Fibroblast of lung (primary cell): ENCODE measurements at regions not wholly inside any gene's neighbourhood (a gene's known extent, or its start where the extent isn't known, plus 50 kb on each side); places are given as distances from the start of the nearest gene placed in this dataset.
A peak's percentile ranks its signal among the peaks of the same experiment; 100 is the strongest.

ENCODE experiments used
- DNase-seq, 2 donors: peaks; one replicate each; pipeline versions ENCODE4 v3.0.0 to v3.0.0-alpha.2; 2010; ENCODE audit warnings: low read depth in 2 of 2
- H2AFZ ChIP-seq: 2 replicates; pipeline ENCODE4 v1.5.1; 2012; ENCODE audit warnings: low read length, control low read depth, inconsistent platforms
- H3K27ac ChIP-seq: 2 replicates; pipeline ENCODE4 v1.5.1; 2011; ENCODE audit warnings: low read length, control low read depth; ENCODE audit not compliant: insufficient read depth
- H3K27me3 ChIP-seq: 2 replicates; pipeline ENCODE4 v1.5.1; 2011; ENCODE audit warnings: mild to moderate bottlenecking, low read length; ENCODE audit not compliant: control insufficient read depth, insufficient read depth
- H3K36me3 ChIP-seq: 2 replicates; pipeline ENCODE4 v1.5.1; 2011; ENCODE audit warnings: low read length; ENCODE audit not compliant: control insufficient read depth, insufficient read depth
- H3K4me1 ChIP-seq: 2 replicates; pipeline ENCODE4 v1.5.1; 2011; ENCODE audit warnings: low read length; ENCODE audit not compliant: control insufficient read depth, insufficient read depth; ENCODE audit errors: extremely low read depth
- H3K4me2 ChIP-seq: 2 replicates; pipeline ENCODE4 v1.5.1; 2011; ENCODE audit warnings: low read length, control low read depth; ENCODE audit not compliant: insufficient read depth; ENCODE audit errors: extremely low read depth
- H3K4me3 ChIP-seq, 4 experiments: fragments of 200-600 bp in 1 of 4; sonication (generic) in 1 of 4; replicated peaks in 1 of 4; 2 replicates each; pipeline ENCODE4 v1.5.1; 2011 to 2016; ENCODE audit warnings: low read length in 4 of 4, low read depth in 3 of 4, mild to moderate bottlenecking in 3 of 4, control low read depth in 2 of 4, inconsistent platforms in 1 of 4, mixed read lengths in 1 of 4; ENCODE audit not compliant: insufficient read depth in 1 of 4; ENCODE audit errors: control extremely low read depth in 1 of 4
- H3K79me2 ChIP-seq: 2 replicates; pipeline ENCODE4 v1.5.1; 2012; ENCODE audit warnings: mild to moderate bottlenecking, low read length, inconsistent platforms; ENCODE audit not compliant: control insufficient read depth, insufficient read depth
- H3K9ac ChIP-seq: 2 replicates; pipeline ENCODE4 v1.5.1; 2011; ENCODE audit warnings: mild to moderate bottlenecking, low read length, control low read depth; ENCODE audit not compliant: insufficient read depth
- H3K9me3 ChIP-seq: 2 replicates; pipeline ENCODE4 v1.5.1; 2012; ENCODE audit warnings: low read depth, low read length; ENCODE audit not compliant: control insufficient read depth, insufficient read depth
- H4K20me1 ChIP-seq: 2 replicates; pipeline ENCODE4 v1.5.1; 2011; ENCODE audit warnings: low read length; ENCODE audit not compliant: control insufficient read depth, insufficient read depth; ENCODE audit errors: extremely low read depth
- EZH2 ChIP-seq: IDR thresholded peaks from 2 replicates; pipeline ENCODE4 v1.5.1; 2012; ENCODE audit warnings: low read length, control low read depth, mild to moderate bottlenecking; ENCODE audit errors: missing control alignments
- TF ChIP-seq, protein P1 (sequence below), 2 donors: IDR thresholded peaks in 1 of 2; conservative IDR thresholded peaks in 1 of 2; 1 replicate in 1 of 2; 2 replicates in 1 of 2; pipeline ENCODE4 v1.5.1; 2011 to 2012; ENCODE audit warnings: low read length in 2 of 2, control low read depth in 1 of 2, inconsistent platforms in 1 of 2, low read depth in 1 of 2, mild to moderate bottlenecking in 1 of 2

DNA sequence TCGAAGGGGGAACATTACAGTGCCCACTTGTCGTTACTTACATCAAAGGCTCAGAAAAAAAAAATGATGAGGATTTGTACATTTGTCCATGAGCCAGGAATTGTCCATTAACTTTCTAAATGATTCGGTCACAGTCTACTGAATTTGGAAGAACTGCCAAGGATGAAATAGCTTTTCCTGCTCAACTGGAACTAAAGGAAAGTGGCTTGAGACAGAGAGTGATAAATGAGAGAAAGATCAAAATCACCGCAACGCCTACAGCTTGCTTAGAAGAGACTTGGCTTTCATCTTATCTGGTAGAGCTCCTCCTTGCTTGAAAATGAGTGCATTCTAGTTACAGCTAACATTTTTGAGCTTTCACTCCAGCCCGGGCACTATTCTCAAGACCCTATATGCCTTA, 55.5 kb upstream of the ADGRG2 start:
- no peaks in the 10 kb centered on the region for H3K27me3 ChIP-seq
- no peaks in the 10 kb centered on the region for H3K36me3 ChIP-seq
- no peak overlapping the region for H3K4me3 ChIP-seq
- no peaks in the 10 kb centered on the region for H3K9me3 ChIP-seq
- no peak overlapping the region for H3K27ac ChIP-seq
- H3K79me2 ChIP-seq: no peaks in the 10 kb centered on the region
- H2AFZ ChIP-seq: no peak overlapping the region
- H3K4me1 ChIP-seq: no peaks in the 10 kb centered on the region
- H4K20me1 ChIP-seq: no peaks in the 10 kb centered on the region
- DNase-seq: peak in 1 of 2 donors; percentile 60
- H3K9ac ChIP-seq: no peak overlapping the region
- TF ChIP-seq, protein P1, sequence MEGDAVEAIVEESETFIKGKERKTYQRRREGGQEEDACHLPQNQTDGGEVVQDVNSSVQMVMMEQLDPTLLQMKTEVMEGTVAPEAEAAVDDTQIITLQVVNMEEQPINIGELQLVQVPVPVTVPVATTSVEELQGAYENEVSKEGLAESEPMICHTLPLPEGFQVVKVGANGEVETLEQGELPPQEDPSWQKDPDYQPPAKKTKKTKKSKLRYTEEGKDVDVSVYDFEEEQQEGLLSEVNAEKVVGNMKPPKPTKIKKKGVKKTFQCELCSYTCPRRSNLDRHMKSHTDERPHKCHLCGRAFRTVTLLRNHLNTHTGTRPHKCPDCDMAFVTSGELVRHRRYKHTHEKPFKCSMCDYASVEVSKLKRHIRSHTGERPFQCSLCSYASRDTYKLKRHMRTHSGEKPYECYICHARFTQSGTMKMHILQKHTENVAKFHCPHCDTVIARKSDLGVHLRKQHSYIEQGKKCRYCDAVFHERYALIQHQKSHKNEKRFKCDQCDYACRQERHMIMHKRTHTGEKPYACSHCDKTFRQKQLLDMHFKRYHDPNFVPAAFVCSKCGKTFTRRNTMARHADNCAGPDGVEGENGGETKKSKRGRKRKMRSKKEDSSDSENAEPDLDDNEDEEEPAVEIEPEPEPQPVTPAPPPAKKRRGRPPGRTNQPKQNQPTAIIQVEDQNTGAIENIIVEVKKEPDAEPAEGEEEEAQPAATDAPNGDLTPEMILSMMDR (conservative IDR thresholded peaks at IDR 0.05 in 1 of 2, IDR thresholded peaks at IDR 0.05 in 1 of 2; ENCODE audit: low read depth in 1 of 2, low read length in 2 of 2): no peak
- no peak for TF ChIP-seq EZH2
- H3K4me2 ChIP-seq: no peak overlapping the region

DNA sequence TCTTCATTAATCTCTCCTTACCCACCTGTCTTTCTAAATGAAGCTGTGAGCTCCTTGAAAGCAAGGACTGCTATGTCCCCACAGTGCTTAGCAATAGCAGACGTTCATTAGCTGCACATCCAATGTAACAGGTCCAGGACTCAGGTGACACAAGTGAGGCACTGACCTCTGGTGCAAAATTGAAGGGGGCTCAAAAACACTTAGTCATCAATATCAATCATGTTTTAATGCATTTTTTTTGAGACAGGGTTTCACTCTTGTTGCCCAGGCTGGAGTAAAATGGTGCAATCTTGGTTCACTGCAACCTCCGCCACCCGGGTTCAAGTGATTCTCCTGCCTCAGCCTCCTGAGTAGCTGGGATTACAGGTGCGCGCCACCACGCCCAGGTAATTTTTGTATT, 56.1 kb upstream of the ADGRG2 start:
- H3K4me2 ChIP-seq: no peak overlapping the region
- no peak for DNase-seq
- H3K27me3 ChIP-seq: no peaks in the 10 kb centered on the region
- no peaks in the 10 kb centered on the region for H3K4me1 ChIP-seq
- H3K9me3 ChIP-seq: no peaks in the 10 kb centered on the region
- no peaks in the 10 kb centered on the region for H3K36me3 ChIP-seq
- H3K9ac ChIP-seq: no peak overlapping the region
- TF ChIP-seq, protein P1 (conservative IDR thresholded peaks at IDR 0.05 in 1 of 2, IDR thresholded peaks at IDR 0.05 in 1 of 2; ENCODE audit: low read depth in 1 of 2, low read length in 2 of 2): no peak
- TF ChIP-seq EZH2: no peak
- no peak overlapping the region for H3K4me3 ChIP-seq
- H3K79me2 ChIP-seq: no peaks in the 10 kb centered on the region
- no peaks in the 10 kb centered on the region for H4K20me1 ChIP-seq
- no peak overlapping the region for H3K27ac ChIP-seq
- H2AFZ ChIP-seq: no peak overlapping the region

DNA sequence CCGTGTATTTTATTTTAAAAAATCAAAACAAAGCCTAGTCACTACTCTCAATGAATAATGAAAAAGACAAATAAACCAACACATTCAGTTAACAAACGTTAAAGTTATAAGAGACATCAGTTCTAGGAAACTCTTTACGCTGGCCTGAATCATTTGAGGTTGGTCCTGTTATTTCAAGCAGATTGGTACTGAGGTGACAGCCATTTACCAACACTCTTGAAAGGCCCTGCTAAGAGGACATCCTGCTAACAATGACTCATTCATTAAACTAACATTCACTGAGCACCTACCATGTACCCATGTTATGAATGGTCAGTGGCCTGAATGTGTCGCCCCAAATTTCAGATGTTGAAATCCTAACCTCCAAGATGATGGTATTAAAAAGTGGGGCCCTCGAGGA, 57.1 kb upstream of the ADGRG2 start:
- Histone ChIP-seq H3K4me1 (no peaks in the 10 kb centered on the region), H3K79me2 (no peaks in the 10 kb centered on the region), H3K36me3 (no peaks in the 10 kb centered on the region), H3K4me2 (no peak overlapping the region), H3K9me3 (no peaks in the 10 kb centered on the region), H3K27ac (no peak overlapping the region), H2AFZ (no peak overlapping the region), H4K20me1 (no peaks in the 10 kb centered on the region), H3K27me3 (no peaks in the 10 kb centered on the region), H3K9ac (no peak overlapping the region), H3K4me3 (no peak overlapping the region)
- DNase-seq: peak in 1 of 2 donors; percentile 16
- TF ChIP-seq, protein P1 (conservative IDR thresholded peaks at IDR 0.05 in 1 of 2, IDR thresholded peaks at IDR 0.05 in 1 of 2; ENCODE audit: low read depth in 1 of 2, low read length in 2 of 2): no peak
- TF ChIP-seq EZH2: no peak
